ENCODE measurements at regions not wholly inside any gene's neighbourhood (a gene's known extent, or its start where the extent isn't known, plus 50 kb on each side); places are given as distances from the start of the nearest gene placed in this dataset.
A peak's percentile ranks its signal among the peaks of the same experiment; 100 is the strongest.

DNA sequence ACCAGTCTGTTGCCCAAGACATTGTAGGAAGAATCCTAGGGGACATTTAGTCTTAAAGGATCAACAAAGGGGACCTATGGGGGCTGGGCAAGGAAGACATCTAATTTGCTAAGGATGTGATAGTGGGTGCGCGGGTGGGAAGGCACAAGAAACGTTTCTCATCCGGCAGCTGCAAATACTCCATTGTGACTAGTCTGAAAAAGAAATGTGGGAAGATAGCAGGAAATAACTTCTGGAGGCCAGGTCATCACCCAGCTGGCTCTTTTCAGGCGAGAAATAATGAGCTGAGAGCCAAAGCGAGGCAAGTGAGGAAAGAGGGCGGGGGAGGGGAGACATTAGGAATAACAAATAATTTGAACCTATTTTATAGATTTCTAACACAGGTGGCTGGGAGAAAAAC is 70.3 kb upstream of the NCK2 start:
- Histone ChIP-seq H3K4me3 (ENCODE audit: extremely low read depth in 1 of 4, insufficient read depth in 2 of 4, low read depth in 3 of 4, low read length in 4 of 4) (no peak overlapping the region), H2BK15ac (ENCODE audit: low read length) (no peak overlapping the region), H4K8ac (ENCODE audit: extremely low read depth, insufficient read depth, low read length) (no peak overlapping the region), H3K79me2 (ENCODE audit: control insufficient read depth in 1 of 2, insufficient read depth in 2 of 2, low read length in 2 of 2) (no peaks in the 10 kb centered on the region), H3K23me2 (ENCODE audit: low read depth, low read length) (no peaks in the 10 kb centered on the region), H3K9me3 (ENCODE audit: insufficient read depth in 2 of 2, low read depth in 1 of 2, low read length in 1 of 2) (no peaks in the 10 kb centered on the region), H3K56ac (replicated peaks; ENCODE audit: insufficient read length, low read depth, low read length) (no peak overlapping the region), H3K27ac (ENCODE audit: low read depth, low read length) (no peak overlapping the region), H2BK120ac (replicated peaks; ENCODE audit: low read depth, low read length) (no peak overlapping the region), H3K9ac (replicated peaks in 1 of 4; ENCODE audit: extremely low read depth in 1 of 4, low read depth in 3 of 4, low read length in 3 of 4) (no peak overlapping the region), H3K23ac (ENCODE audit: insufficient read length) (no peak overlapping the region), H3K4me1 (replicated peaks in 1 of 4; ENCODE audit: control insufficient read depth in 3 of 4, insufficient read depth in 4 of 4, low read length in 3 of 4) (no peaks in the 10 kb centered on the region), H4K91ac (replicated peaks; ENCODE audit: insufficient read length, low read length) (no peak overlapping the region), H2BK20ac (ENCODE audit: low read length) (no peak overlapping the region), H3K4me2 (ENCODE audit: insufficient read depth in 1 of 2, low read depth in 2 of 2, low read length in 2 of 2) (no peak overlapping the region), H2BK5ac (ENCODE audit: low read depth, low read length) (no peak overlapping the region), H2AK5ac (ENCODE audit: low read depth, low read length) (no peak overlapping the region), H3K14ac (ENCODE audit: insufficient read length) (no peak overlapping the region), H3K79me1 (ENCODE audit: low read depth, low read length) (no peaks in the 10 kb centered on the region), H3K4ac (replicated peaks; ENCODE audit: insufficient read length, low read depth, low read length) (no peak overlapping the region), H3K27me3 (replicated peaks in 1 of 4; ENCODE audit: control insufficient read depth in 3 of 4, extremely low read depth in 1 of 4, insufficient read depth in 3 of 4, low read length in 3 of 4) (no peaks in the 10 kb centered on the region; a peak in 2 of 7 replicates), H2BK12ac (ENCODE audit: low read depth, low read length) (no peak overlapping the region), H3K18ac (ENCODE audit: extremely low read depth, low read length) (no peak overlapping the region), H4K20me1 (replicated peaks in 1 of 2; ENCODE audit: control insufficient read depth in 1 of 2, insufficient read depth in 2 of 2, low read length in 2 of 2) (no peaks in the 10 kb centered on the region), H2AFZ (ENCODE audit: low read length) (no peak overlapping the region), H3K36me3 (ENCODE audit: control insufficient read depth in 2 of 4, insufficient read depth in 4 of 4, low read length in 3 of 4) (no peaks in the 10 kb centered on the region), H4K5ac (ENCODE audit: insufficient read length, low read depth, low read length) (no peak overlapping the region)
- ChIA-PET CTCF (ENCODE audit: partially characterized antibody) (interaction anchor here (0.6 kb wide), 1 partner anchor 61 kb away, joined by 5 read pairs; no protein-coding TSS in a partner anchor), POLR2A (ENCODE audit: partially characterized antibody) (no interaction called here)
- DNase-seq (ENCODE audit: low read depth in 1 of 2, low spot score in 2 of 2) (peak in 1 of 2 experiments; percentile 16), FAIRE-seq (no peak)
- WGBS, 2 experiments (ENCODE audit: extremely low coverage in 1 of 2, insufficient coverage in 1 of 2, insufficient read length in 1 of 2, insufficient replicate concordance in 2 of 2, low coverage in 1 of 2, low lambda C conversion rate in 2 of 2, missing lambda C conversion rate in 1 of 2), result 83% methylated on average over 7 of the region's 7 CpGs; no CpG with 5 or more reads in 1 of the 2 experiments
- TF ChIP-seq SIRT6 (IDR thresholded peaks at IDR 0.05; ENCODE audit: low read length), result no peak
- no peak for TF ChIP-seq JUN (IDR thresholded peaks at IDR 0.05; ENCODE audit: low read depth, low read length)
- no peak for TF ChIP-seq SP1 (IDR thresholded peaks at IDR 0.05; ENCODE audit: low read depth, low read length)
- TF ChIP-seq, protein P1, sequence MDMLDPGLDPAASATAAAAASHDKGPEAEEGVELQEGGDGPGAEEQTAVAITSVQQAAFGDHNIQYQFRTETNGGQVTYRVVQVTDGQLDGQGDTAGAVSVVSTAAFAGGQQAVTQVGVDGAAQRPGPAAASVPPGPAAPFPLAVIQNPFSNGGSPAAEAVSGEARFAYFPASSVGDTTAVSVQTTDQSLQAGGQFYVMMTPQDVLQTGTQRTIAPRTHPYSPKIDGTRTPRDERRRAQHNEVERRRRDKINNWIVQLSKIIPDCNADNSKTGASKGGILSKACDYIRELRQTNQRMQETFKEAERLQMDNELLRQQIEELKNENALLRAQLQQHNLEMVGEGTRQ (IDR thresholded peaks at IDR 0.05; ENCODE audit: low read length), result no peak
- TF ChIP-seq SIN3A (conservative IDR thresholded peaks at IDR 0.05 in 1 of 2, IDR thresholded peaks at IDR 0.05 in 1 of 2; ENCODE audit: low read depth in 1 of 2, low read length in 2 of 2), result no peak
- TF ChIP-seq SIX5 (IDR thresholded peaks at IDR 0.05; ENCODE audit: low read depth, low read length), result no peak
- TF ChIP-seq TCF12 (IDR thresholded peaks at IDR 0.05; ENCODE audit: low read depth, low read length), result no peak
- no peak for TF ChIP-seq SRF (IDR thresholded peaks at IDR 0.05; ENCODE audit: low read depth, low read length)
- TF ChIP-seq MAFK (IDR thresholded peaks at IDR 0.05; ENCODE audit: low read depth, low read length), result no peak
- TF ChIP-seq, protein P2, sequence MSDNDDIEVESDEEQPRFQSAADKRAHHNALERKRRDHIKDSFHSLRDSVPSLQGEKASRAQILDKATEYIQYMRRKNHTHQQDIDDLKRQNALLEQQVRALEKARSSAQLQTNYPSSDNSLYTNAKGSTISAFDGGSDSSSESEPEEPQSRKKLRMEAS (IDR thresholded peaks at IDR 0.05), result no peak
- no peak for TF ChIP-seq KDM4A (IDR thresholded peaks at IDR 0.05; ENCODE audit: low read depth, low read length, severe bottlenecking)
- TF ChIP-seq PHF8 (conservative IDR thresholded peaks at IDR 0.05; ENCODE audit: low read depth, low read length), result no peak
- TF ChIP-seq SP4 (IDR thresholded peaks at IDR 0.05; ENCODE audit: low read length), result no peak
- no peak for TF ChIP-seq RFX5 (IDR thresholded peaks at IDR 0.05; ENCODE audit: borderline replicate concordance, low read depth, low read length)
- TF ChIP-seq GABPA (IDR thresholded peaks at IDR 0.05; ENCODE audit: borderline replicate concordance, insufficient read depth, low read length), result no peak
